CD14-positive monocyte (primary cell): ENCODE measurements at regions not wholly inside any gene's neighbourhood (a gene's known extent, or its start where the extent isn't known, plus 50 kb on each side); places are given as distances from the start of the nearest gene placed in this dataset.

ENCODE experiments used
- DNase-seq, 3 donors: peaks; one replicate each; pipeline ENCODE4 v3.0.0-alpha.2; 2011 to 2022
- H2AFZ ChIP-seq: 2 replicates; pipeline ENCODE4 v1.6.0; 2012; ENCODE audit warnings: mild to moderate bottlenecking, low read depth, low read length, inconsistent platforms; ENCODE audit not compliant: insufficient read depth, poor library complexity, severe bottlenecking
- H3K27ac ChIP-seq, 2 donors: 1 replicate in 1 of 2; 2 replicates in 1 of 2; pipeline ENCODE4 v1.5.1; 2012 to 2013; ENCODE audit warnings: low read length in 2 of 2, control low read depth in 1 of 2, inconsistent platforms in 1 of 2, low read depth in 1 of 2, mild to moderate bottlenecking in 1 of 2
- H3K27me3 ChIP-seq, 2 donors: one replicate each; pipeline versions ENCODE4 v1.6.0 to v1.6.1; 2011 to 2013; ENCODE audit warnings: low read length in 2 of 2; ENCODE audit not compliant: control insufficient read depth in 2 of 2, insufficient read depth in 2 of 2
- H3K36me3 ChIP-seq, 2 donors: replicated peaks in 1 of 2; 1 replicate in 1 of 2; 2 replicates in 1 of 2; pipeline versions ENCODE4 v1.5.1 to v1.6.1; 2012 to 2013; ENCODE audit warnings: low read length in 2 of 2, control low read depth in 1 of 2, inconsistent platforms in 1 of 2, mild to moderate bottlenecking in 1 of 2; ENCODE audit not compliant: insufficient read depth in 2 of 2, control insufficient read depth in 1 of 2
- H3K4me1 ChIP-seq, 2 donors: 1 replicate in 1 of 2; 2 replicates in 1 of 2; pipeline versions ENCODE4 v1.5.1 to v1.6.1; 2012 to 2013; ENCODE audit warnings: low read length in 2 of 2, control low read depth in 1 of 2, inconsistent platforms in 1 of 2, mild to moderate bottlenecking in 1 of 2, moderate library complexity in 1 of 2; ENCODE audit not compliant: insufficient read depth in 2 of 2, control insufficient read depth in 1 of 2
- H3K4me2 ChIP-seq: replicated peaks from 2 replicates; pipeline ENCODE3; 2012; ENCODE audit warnings: low read length, moderate library complexity, mild to moderate bottlenecking; ENCODE audit not compliant: poor library complexity, severe bottlenecking; ENCODE audit errors: extremely low read depth
- H3K4me3 ChIP-seq, 3 experiments: fragments of 200-600 bp in 1 of 3; sonication (generic) in 1 of 3; replicated peaks in 1 of 3; 1 replicate in 2 of 3; 2 replicates in 1 of 3; pipeline ENCODE4 v1.5.1; 2011 to 2013; ENCODE audit warnings: low read length in 3 of 3, mild to moderate bottlenecking in 3 of 3, control low read depth in 2 of 3, low read depth in 2 of 3, inconsistent platforms in 1 of 3, moderate library complexity in 1 of 3
- H3K79me2 ChIP-seq: 2 replicates; pipeline ENCODE4 v1.6.0; 2012; ENCODE audit warnings: mild to moderate bottlenecking, control low read depth, inconsistent platforms, low read length, moderate library complexity; ENCODE audit not compliant: insufficient read depth
- H3K9ac ChIP-seq: 2 replicates; pipeline ENCODE4 v1.6.0; 2017; ENCODE audit warnings: low read length, mild to moderate bottlenecking; ENCODE audit not compliant: insufficient read depth, poor library complexity, severe bottlenecking
- H3K9me3 ChIP-seq, 2 donors: replicated peaks in 1 of 2; 1 replicate in 1 of 2; 2 replicates in 1 of 2; pipeline versions ENCODE4 v1.5.1 to v1.6.1; 2012 to 2013; ENCODE audit warnings: low read length in 2 of 2, control low read depth in 1 of 2; ENCODE audit not compliant: control insufficient read depth in 1 of 2, insufficient read depth in 1 of 2
- H4K20me1 ChIP-seq: 2 replicates; pipeline ENCODE4 v1.6.0; 2012; ENCODE audit warnings: mild to moderate bottlenecking, low read length, control low read depth, moderate library complexity; ENCODE audit not compliant: insufficient read depth
- H3K27ac Mint-ChIP-seq, 7 donors: one replicate each; pipeline ENCODE4 v1.8.0; 2020; ENCODE audit warnings: mild to moderate bottlenecking in 7 of 7, mixed read lengths in 7 of 7, moderate library complexity in 6 of 7, inconsistent platforms in 2 of 7
- H3K27me3 Mint-ChIP-seq, 3 donors: one replicate each; pipeline ENCODE4 v1.8.0; 2021 to 2022; ENCODE audit warnings: low read depth in 3 of 3, mild to moderate bottlenecking in 3 of 3, mixed read lengths in 3 of 3, moderate library complexity in 3 of 3, inconsistent platforms in 1 of 3
- H3K36me3 Mint-ChIP-seq, 2 donors: one replicate each; pipeline ENCODE4 v1.8.0; 2020; ENCODE audit warnings: mixed read lengths in 2 of 2, inconsistent platforms in 1 of 2, mild to moderate bottlenecking in 1 of 2
- H3K4me1 Mint-ChIP-seq: one replicate; pipeline ENCODE4 v1.8.0; 2020; ENCODE audit warnings: mild to moderate bottlenecking, mixed read lengths
- H3K4me3 Mint-ChIP-seq, 2 donors: one replicate each; pipeline ENCODE4 v1.8.0; 2020; ENCODE audit warnings: mild to moderate bottlenecking in 2 of 2, mixed read lengths in 2 of 2, moderate library complexity in 1 of 2
- H3K9me3 Mint-ChIP-seq, 7 donors: one replicate each; pipeline ENCODE4 v1.8.0; 2020 to 2022; ENCODE audit warnings: mixed read lengths in 7 of 7, mild to moderate bottlenecking in 6 of 7, moderate library complexity in 6 of 7, inconsistent platforms in 2 of 7
- CTCF ChIP-seq: fragments of 200-600 bp; IDR thresholded peaks from one replicate; pipeline ENCODE4 v1.8.0; 2022; ENCODE audit warnings: antibody characterized with exemption, mild to moderate bottlenecking
- WGBS: methylation state at CpG from one replicate; pipeline ENCODE4 v1.1.5; 2013; ENCODE audit warnings: missing lambda C conversion rate; ENCODE audit not compliant: insufficient coverage; 5-methylcytosine and 5-hydroxymethylcytosine counted together
- intact Hi-C, 2 donors: fragments of 100-400 bp; cut with micrococcal nuclease; formaldehyde crosslinking; loops; one replicate each; pipeline versions ENCODE4 v1.15.0 to v1.15.1; 2023

- Histone ChIP-seq H3K27ac (no peak overlapping the region), H3K4me2 (no peak overlapping the region), H4K20me1 (no peaks in the 10 kb centered on the region), H3K79me2 (no peaks in the 10 kb centered on the region), H3K36me3 (no peaks in the 10 kb centered on the region), H2AFZ (no peak overlapping the region), H3K4me3 (no peak overlapping the region), H3K4me1 (no peaks in the 10 kb centered on the region), H3K9ac (no peak overlapping the region), H3K9me3 (no peaks in the 10 kb centered on the region), H3K27me3 (peaks cover 0 to 6% of the 10 kb centered on the region in 2 donors)
- no peaks in the 10 kb centered on the region for H3K4me1 Mint-ChIP-seq
- H3K27ac Mint-ChIP-seq, result no peak overlapping the region
- no peak for DNase-seq
- intact Hi-C loops, result no loop called here
- no peaks in the 10 kb centered on the region for H3K36me3 Mint-ChIP-seq
- H3K4me3 Mint-ChIP-seq, result no peak overlapping the region
- WGBS, result 89% methylated on average over 6 of the region's 10 CpGs
- no peak for TF ChIP-seq CTCF
- peaks cover 0 to 5% (median 0%) of the 10 kb centered on the region in 7 donors for H3K9me3 Mint-ChIP-seq
- H3K27me3 Mint-ChIP-seq, result peaks cover 15 to 37% (median 22%) of the 10 kb centered on the region in 3 donors
Observed at GRCh38 chr17:79479876-79480275, 131.0 kb downstream of the RBFOX3 start.

- Mint-ChIP-seq H3K4me1 (no peaks in the 10 kb centered on the region), H3K27ac (no peak overlapping the region), H3K27me3 (peaks cover 15 to 30% (median 18%) of the 10 kb centered on the region in 3 donors), H3K36me3 (no peaks in the 10 kb centered on the region), H3K4me3 (no peak overlapping the region), H3K9me3 (peaks cover 0 to 3% (median 0%) of the 10 kb centered on the region in 7 donors)
- DNase-seq, result no peak
- TF ChIP-seq CTCF, result no peak
- Histone ChIP-seq H3K4me3 (no peak overlapping the region), H3K79me2 (no peaks in the 10 kb centered on the region), H3K9me3 (no peaks in the 10 kb centered on the region), H2AFZ (no peak overlapping the region), H3K9ac (no peak overlapping the region), H3K27ac (no peak overlapping the region), H3K27me3 (peaks cover 0 to 5% of the 10 kb centered on the region in 2 donors), H3K4me2 (no peak overlapping the region), H3K4me1 (no peaks in the 10 kb centered on the region), H3K36me3 (no peaks in the 10 kb centered on the region), H4K20me1 (no peaks in the 10 kb centered on the region)
- intact Hi-C loops, result no loop called here
- WGBS, result 75% methylated on average over 7 of the region's 9 CpGs
Observed at GRCh38 chr17:79478841-79479240, 132.0 kb downstream of the RBFOX3 start.
